Endometrium (tissue), 2 donors: ENCODE measurements at regions not wholly inside any gene's neighbourhood (a gene's known extent, or its start where the extent isn't known, plus 50 kb on each side); places are given as distances from the start of the nearest gene placed in this dataset.

Experiments used
- FAIRE-seq: peaks from 2 replicates; lab custom pipeline; 2012; peaks lifted over from hg19 to GRCh38; lab: Jason Lieb, UNC
- donor health status: control.
- donor health status: control.

DNA sequence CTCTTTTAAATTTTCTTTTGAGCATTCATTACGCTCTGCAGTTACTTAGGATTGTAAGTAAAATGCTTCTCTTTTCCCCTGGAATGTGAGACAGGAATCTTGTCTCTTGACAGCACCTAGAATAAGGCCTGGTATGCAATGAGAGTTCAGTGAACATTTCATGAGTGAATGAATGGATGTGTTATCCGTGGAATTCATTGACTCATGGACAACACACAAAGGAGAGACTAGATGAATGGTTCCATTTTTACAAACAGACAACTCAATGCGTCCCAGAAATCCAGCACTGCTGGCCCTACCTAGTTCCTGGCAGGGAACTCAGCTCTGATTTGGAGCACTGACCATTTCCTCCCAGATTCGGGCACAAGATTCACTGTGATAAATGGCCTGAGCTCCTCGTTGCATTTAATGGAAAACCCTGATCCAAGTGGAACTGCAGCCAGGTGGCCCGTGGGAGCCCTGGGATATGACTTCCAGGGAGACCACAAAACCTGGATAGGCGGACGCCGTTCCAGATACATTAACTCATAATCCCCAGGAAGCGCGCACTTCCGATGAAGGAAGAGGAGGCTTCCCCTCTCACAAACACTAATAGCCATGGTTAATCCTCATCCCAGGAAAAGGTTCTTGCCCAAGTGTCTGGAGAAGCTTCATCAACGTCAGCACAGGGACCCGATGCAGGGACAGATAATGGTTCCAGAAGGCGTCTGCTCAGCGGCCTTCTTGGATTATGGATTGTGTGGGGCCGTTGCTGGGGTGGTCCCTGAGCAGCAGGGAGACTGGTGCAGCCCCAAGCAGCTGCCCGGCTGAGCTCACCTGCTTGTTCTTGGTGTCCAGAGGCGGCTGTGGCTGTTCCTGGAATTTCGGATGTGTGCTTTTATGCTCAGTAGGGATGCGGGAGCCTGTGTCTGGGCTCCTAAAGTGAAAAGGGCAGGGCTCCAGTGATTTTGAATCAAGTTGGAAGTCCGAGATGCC lies 211.1 kb upstream of the TSHZ3 start:
- no peak for FAIRE-seq

DNA sequence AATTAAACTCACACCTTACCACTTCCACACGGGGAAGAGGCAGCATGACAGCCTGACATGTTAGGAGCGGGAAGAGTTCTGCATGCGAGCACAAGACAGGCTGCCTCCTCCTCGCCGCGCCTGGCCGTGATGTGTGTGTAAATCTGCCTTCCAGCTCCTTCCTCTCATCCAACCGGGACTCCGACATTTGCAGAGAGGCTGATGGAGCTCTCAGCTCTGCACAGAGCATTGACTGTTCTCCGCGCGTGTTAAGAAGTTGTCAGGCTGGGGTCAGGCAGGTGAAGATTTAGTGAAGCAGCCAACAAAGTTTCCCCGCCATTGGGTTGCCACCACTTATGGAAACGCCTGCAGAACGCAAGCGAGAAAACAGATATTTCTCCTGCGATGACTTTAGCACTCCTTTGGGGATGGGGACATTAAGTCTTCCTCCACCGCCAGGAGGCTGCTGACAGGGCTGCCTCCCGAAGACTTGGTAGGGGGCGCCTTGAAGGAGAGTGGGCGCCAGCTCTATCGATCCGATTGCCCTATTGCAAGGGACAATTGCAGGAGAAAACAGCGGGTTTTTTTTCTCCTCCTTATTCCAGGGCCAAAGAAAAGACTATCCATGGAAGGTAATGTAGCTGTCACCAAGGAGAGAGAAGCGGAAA lies 213.9 kb upstream of the TSHZ3 start:
- FAIRE-seq, result no peak

GRCh38 chr19:31567776-31568175 lies 218.5 kb upstream of the TSHZ3 start:
- FAIRE-seq, result no peak

- no peak for FAIRE-seq
These were observed 219.5 kb upstream of the TSHZ3 start for GRCh38 chr19:31568724-31569123.

- no peak for FAIRE-seq
These were observed 221.5 kb upstream of the TSHZ3 start for GRCh38 chr19:31570718-31571117.

DNA sequence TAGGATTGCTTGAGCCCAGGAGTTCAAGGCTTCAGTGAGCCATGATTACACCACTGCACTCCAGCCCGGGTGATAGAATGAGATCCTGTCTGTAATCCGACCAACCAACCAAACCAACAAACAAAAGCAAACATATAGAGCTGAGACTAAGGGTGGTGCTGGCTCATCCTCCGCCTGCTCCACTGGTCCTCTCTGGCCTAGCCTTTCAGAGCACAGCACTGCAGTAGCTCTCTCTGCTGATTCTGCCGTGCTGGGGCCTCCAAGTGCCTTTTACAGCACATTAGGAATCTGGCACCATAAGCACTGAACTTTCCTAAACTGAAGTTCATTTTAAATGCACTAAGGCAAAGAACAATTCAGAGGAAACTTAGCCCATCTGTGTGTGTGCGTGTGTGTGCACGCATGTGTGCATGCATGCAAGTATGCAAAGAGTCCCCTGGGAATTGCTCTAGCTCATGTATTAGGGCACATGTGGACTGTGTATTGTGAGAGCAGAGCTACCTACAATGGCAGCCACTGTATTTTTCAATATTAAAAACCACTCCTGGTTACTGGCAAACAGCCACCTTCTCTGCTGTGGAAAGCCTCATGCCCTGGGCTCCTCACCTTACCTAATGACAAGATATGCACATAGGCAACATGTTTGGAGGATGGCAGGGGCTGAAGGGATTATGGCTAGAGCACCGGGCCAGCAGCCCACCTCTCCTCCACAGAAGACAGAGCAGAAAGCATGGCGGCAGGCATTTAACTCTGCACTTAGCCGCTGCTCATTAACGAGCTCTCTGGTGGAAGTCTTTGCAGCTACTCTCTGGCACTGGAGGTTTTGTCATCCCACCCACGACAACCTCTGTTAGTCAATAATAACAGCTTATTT lies 223.1 kb upstream of the TSHZ3 start:
- FAIRE-seq, result no peak

GRCh38 chr19:31572976-31573298 lies 223.7 kb upstream of the TSHZ3 start:
- no peak for FAIRE-seq

GRCh38 chr19:31574251-31574973 lies 225.2 kb upstream of the TSHZ3 start:
- no peak for FAIRE-seq

GRCh38 chr19:31575846-31576335 lies 226.7 kb upstream of the TSHZ3 start:
- FAIRE-seq, result no peak

DNA sequence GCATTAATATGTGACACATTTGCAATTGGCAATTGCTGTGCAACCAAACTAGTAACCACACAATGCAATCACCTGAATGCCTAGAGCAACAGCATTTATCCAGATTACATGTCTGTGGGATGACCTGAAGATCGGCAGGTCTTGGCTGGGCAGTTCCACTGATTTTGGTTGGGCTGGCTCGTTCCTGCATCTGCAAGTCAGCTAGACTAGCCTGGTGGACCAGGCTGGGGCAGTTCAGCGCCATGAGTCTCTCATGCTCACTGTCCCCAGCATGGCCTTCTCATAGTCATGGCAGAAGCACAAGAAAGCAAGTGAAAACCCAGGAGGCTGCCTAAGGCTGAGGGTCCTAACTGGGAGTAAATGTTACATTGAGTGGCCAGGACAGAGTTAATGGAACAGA lies 229.1 kb upstream of the TSHZ3 start:
- FAIRE-seq, result no peak

GRCh38 chr19:31583148-31583547 lies 233.9 kb upstream of the TSHZ3 start:
- FAIRE-seq, result peak; percentile 67

DNA sequence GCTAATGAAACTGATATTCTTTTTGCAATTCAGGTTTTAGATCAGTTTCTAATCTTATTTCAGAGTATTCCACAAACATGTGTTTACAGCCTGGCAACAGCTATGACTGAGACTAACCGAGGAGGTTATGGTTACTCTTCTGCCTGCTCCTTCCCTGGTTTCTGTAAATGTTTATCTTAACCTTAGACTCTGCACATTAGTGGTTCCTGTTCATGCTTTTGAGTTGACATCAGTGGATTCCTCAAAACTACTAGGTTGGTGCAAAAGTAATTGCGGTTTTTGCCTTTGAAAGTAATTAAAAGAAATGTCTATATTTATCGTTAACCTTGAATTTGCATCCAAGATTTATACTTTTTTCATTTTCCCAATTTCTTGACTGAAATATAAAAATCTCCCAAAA lies 237.0 kb upstream of the TSHZ3 start:
- peak; percentile 94 for FAIRE-seq

- FAIRE-seq, result no peak
These were observed 239.9 kb upstream of the TSHZ3 start for GRCh38 chr19:31589109-31589508.

- no peak for FAIRE-seq
These were observed 242.0 kb upstream of the TSHZ3 start for GRCh38 chr19:31591258-31591657.

DNA sequence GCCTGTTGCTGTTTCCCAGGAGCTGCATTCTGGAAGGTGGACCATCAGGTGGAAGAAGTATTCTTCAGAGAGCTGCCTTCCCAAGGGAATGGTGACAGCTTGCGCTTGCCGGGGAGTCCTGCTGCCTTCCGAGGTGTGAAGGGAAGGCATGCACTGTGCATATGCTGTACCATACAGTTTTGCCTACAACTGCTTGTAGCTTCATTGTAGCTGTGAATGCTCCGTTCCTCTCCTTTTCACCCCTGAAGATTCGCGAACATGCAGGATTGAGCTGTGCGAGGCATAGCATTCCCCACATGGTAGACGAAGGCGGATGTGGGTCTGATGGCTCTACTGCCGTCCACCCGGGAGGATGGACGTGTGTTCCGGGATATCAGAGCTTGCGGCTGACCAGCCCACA lies 243.2 kb upstream of the TSHZ3 start:
- no peak for FAIRE-seq

GRCh38 chr19:31594701-31595100 lies 245.5 kb upstream of the TSHZ3 start:
- FAIRE-seq, result no peak

DNA sequence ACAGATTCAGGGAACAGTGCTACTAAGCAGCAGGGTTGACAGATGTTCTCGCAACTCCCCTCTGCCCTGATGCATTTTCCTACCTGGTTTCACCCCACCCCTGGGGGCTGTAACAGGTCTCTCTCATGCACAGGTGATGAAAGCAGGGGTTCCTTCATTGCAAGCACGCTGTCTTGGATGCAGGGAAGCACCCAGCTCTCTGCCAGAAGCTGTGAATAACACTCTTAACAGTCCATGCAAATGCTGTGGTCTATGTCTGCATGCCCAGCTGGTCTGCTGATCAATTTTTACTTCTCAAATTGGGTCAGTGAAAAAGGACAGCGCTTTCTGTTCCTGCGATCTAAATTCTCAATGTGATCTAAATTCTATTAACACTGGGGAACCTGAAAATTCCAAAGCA lies 246.3 kb upstream of the TSHZ3 start:
- FAIRE-seq, result no peak

DNA sequence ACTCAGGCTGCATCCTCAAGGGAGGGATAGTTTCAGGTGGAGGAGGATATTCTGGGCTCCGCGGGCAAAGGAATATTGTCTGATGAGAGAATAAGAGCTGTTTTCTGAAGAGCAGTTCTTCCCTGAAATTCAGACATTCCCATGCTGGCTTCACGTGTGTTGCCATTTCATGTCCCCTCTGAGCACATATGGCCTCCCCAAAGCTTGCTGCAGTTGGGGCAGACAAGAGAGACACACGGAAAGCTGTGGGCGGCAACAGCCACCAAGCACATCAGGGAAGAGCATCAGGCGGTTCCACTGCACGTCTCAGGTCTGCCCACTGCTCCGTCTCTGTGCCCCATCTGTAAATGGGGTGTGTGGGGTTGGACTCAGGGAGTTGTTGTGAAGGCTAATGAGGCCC lies 247.5 kb upstream of the TSHZ3 start:
- FAIRE-seq, result no peak

DNA sequence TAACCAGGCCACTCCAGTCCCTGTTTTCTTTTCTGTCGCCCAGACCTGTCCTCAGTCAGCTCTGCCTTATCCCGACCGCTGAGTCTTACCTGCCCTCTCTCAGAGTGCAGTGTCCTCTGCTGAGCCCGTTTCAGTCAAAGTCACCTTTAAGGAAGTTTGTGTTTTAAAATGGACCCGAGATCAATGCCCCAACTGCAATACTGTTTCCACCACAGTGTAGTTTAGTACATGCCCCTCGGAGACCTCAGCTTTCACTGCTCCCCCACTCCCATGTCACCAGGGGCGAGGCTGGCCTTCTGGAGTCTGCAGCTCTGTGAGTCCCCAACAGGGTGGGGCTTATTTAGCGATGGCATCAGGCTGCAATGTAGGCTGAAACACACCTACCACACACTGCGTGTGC lies 248.4 kb upstream of the TSHZ3 start:
- no peak for FAIRE-seq

- FAIRE-seq, result no peak
These were observed 249.5 kb upstream of the TSHZ3 start for GRCh38 chr19:31598730-31599238.

DNA sequence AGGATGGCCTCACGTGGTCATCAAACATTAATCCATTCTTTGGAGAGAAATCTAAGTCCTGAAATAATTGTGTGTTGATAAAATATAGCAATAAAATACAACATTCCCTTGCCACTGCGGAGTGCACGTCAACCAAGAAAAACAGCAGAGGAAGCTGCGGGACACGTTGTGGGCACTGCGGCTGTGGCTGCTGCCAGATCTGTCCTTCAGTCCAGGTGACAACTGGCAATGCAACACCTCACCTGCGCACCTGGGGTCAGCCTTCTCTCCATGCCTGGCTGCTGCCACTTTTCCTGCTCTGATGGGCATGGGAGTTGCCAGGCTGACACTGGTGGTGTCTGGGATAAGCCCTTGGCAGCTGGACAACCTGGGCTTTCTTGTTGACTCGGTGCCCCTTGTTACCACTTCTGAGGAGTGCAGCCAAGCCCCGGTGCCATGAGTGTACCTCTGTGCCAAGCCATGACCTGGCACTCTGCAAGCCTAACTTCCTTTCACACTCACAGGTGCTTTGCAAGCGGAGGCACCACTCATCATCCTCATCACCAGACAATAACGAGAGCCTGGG lies 251.6 kb upstream of the TSHZ3 start:
- no peak for FAIRE-seq
